Left lung (tissue), 4 donors: ENCODE measurements at regions not wholly inside any gene's neighbourhood (a gene's known extent, or its start where the extent isn't known, plus 50 kb on each side); places are given as distances from the start of the nearest gene placed in this dataset.

Experiments used
- ATAC-seq: fragments of 200-7000 bp; cut with Tn5 transposase; one replicate; pipeline ENCODE4 v1.9.1; 2020; ENCODE audit warnings: moderate library complexity
- DNase-seq, 4 donors: peaks; one replicate each; pipeline ENCODE4 v3.0.0-alpha.2; 2013 to 2020
- H3K27ac ChIP-seq, 2 donors: fragments of 200-600 bp; sonication (generic) in 1 of 2; one replicate each; pipeline versions ENCODE4 v1.5.0 to v1.8.0; 2020 to 2021
- H3K27me3 ChIP-seq, 2 donors: fragments of 200-600 bp; sonication (generic) in 1 of 2; one replicate each; pipeline versions ENCODE4 v1.5.0 to v1.8.0; 2020 to 2021
- H3K36me3 ChIP-seq, 2 donors: fragments of 200-600 bp; sonication (generic) in 1 of 2; one replicate each; pipeline versions ENCODE4 v1.5.0 to v1.8.0; 2020 to 2021
- H3K4me1 ChIP-seq, 2 donors: fragments of 200-600 bp; one replicate each; pipeline ENCODE4 v1.8.0; 2021
- H3K4me3 ChIP-seq, 2 donors: fragments of 200-600 bp; sonication (generic) in 1 of 2; one replicate each; pipeline versions ENCODE4 v1.5.0 to v1.8.0; 2020 to 2021; ENCODE audit warnings: mild to moderate bottlenecking in 1 of 2
- H3K9me3 ChIP-seq, 2 donors: fragments of 200-600 bp; sonication (generic) in 1 of 2; one replicate each; pipeline versions ENCODE4 v1.5.0 to v1.8.0; 2020 to 2021
- CTCF ChIP-seq, 2 donors: fragments of 200-600 bp; sonication (generic) in 1 of 2; IDR thresholded peaks; one replicate each; pipeline versions ENCODE4 v1.5.0 to v1.8.0; 2021; ENCODE audit warnings: antibody characterized with exemption in 2 of 2
- intact Hi-C, 2 donors: fragments of 100-400 bp; cut with DNase I; formaldehyde crosslinking; loops; one replicate each; pipeline versions ENCODE4 v1.11.2 to v1.14.2; 2022
- donor health status: DM: no; HTN: yes; CAD: no.
- donor health status: DM: no; HTN: no; CAD: no.

- DNase-seq (no peak), ATAC-seq (no peak)
- no peak overlapping the region for H3K4me3 ChIP-seq
- intact Hi-C loops, result no loop called here
- H3K9me3 ChIP-seq, result peaks cover 0 to 21% of the 10 kb centered on the region in 2 donors
- H3K27ac ChIP-seq, result no peak overlapping the region
- no peaks in the 10 kb centered on the region for H3K27me3 ChIP-seq
- no peak for TF ChIP-seq CTCF (IDR thresholded peaks at IDR 0.05)
- H3K4me1 ChIP-seq, result no peaks in the 10 kb centered on the region
- no peaks in the 10 kb centered on the region for H3K36me3 ChIP-seq
Measured at GRCh38 chr21:38725196-38726157, 80.3 kb upstream of the ETS2 start.

- Histone ChIP-seq H3K4me3 (no peak overlapping the region), H3K4me1 (no peaks in the 10 kb centered on the region), H3K36me3 (no peaks in the 10 kb centered on the region), H3K27me3 (no peaks in the 10 kb centered on the region), H3K27ac (no peak overlapping the region), H3K9me3 (peaks cover 0 to 21% of the 10 kb centered on the region in 2 donors)
- no peak for TF ChIP-seq CTCF (IDR thresholded peaks at IDR 0.05)
- ATAC-seq, result no peak
- intact Hi-C loops, result no loop called here
- DNase-seq, result no peak
Measured at GRCh38 chr21:38726482-38726881, 79.2 kb upstream of the ETS2 start.

GRCh38 chr21:38729291-38729690, 76.4 kb upstream of the ETS2 start:
- H3K4me1 ChIP-seq, result peaks cover 0 to 6% of the 10 kb centered on the region in 2 donors
- intact Hi-C loops, result no loop called here

GRCh38 chr21:38729754-38730379, 75.9 kb upstream of the ETS2 start:
- Histone ChIP-seq H3K9me3 (peaks cover 0 to 17% of the 10 kb centered on the region in 2 donors), H3K4me1 (peaks cover 0 to 8% of the 10 kb centered on the region in 2 donors), H3K27ac (no peak overlapping the region), H3K4me3 (no peak overlapping the region), H3K36me3 (no peaks in the 10 kb centered on the region), H3K27me3 (no peaks in the 10 kb centered on the region)
- intact Hi-C loops, result loop anchor here (5.0 to 10.0 kb wide), 2 partner anchors 407 to 415 kb away; no protein-coding TSS in a partner anchor
- no peak for DNase-seq
- ATAC-seq, result no peak
- TF ChIP-seq CTCF (IDR thresholded peaks at IDR 0.05), result no peak

More at GRCh38 chr21:38729291-38729690, 76.4 kb upstream of the ETS2 start:
- H3K4me3 ChIP-seq, result no peak overlapping the region
- no peak for ATAC-seq
- no peaks in the 10 kb centered on the region for H3K36me3 ChIP-seq
- no peaks in the 10 kb centered on the region for H3K27me3 ChIP-seq
- no peak for TF ChIP-seq CTCF (IDR thresholded peaks at IDR 0.05)
- H3K27ac ChIP-seq, result no peak overlapping the region
- peaks cover 0 to 21% of the 10 kb centered on the region in 2 donors for H3K9me3 ChIP-seq
- DNase-seq, result no peak
